Colonic mucosa (tissue), 4 donors: ENCODE measurements at regions not wholly inside any gene's neighbourhood (a gene's known extent, or its start where the extent isn't known, plus 50 kb on each side); places are given as distances from the start of the nearest gene placed in this dataset.

Experiments
- DNase-seq: peaks from one replicate; pipeline ENCODE4 v3.0.0-alpha.2; 2020
- H3K27ac ChIP-seq: fragments of 200-600 bp; one replicate; pipeline ENCODE4 v1.8.0; 2021
- H3K27me3 ChIP-seq: fragments of 200-600 bp; one replicate; pipeline ENCODE4 v1.8.0; 2021
- H3K36me3 ChIP-seq: fragments of 200-600 bp; one replicate; pipeline ENCODE4 v1.8.0; 2021
- H3K4me1 ChIP-seq: fragments of 200-600 bp; one replicate; pipeline ENCODE4 v1.8.0; 2021; ENCODE audit warnings: mild to moderate bottlenecking
- H3K4me3 ChIP-seq: fragments of 200-600 bp; one replicate; pipeline ENCODE4 v1.8.0; 2021
- H3K9ac ChIP-seq, 2 donors: one replicate each; pipeline ENCODE4 v1.7.0; 2013; ENCODE audit warnings: control low read depth in 2 of 2, low read depth in 2 of 2, low read length in 2 of 2
- H3K9me3 ChIP-seq: fragments of 200-600 bp; one replicate; pipeline ENCODE4 v1.8.0; 2021
- intact Hi-C: fragments of 100-400 bp; cut with DNase I; formaldehyde crosslinking; loops from one replicate; pipeline ENCODE4 v1.14.1; 2022
- TF ChIP-seq, protein P1 (sequence below): fragments of 200-600 bp; IDR thresholded peaks from one replicate; pipeline ENCODE4 v1.8.0; 2022; ENCODE audit warnings: antibody characterized with exemption, mild to moderate bottlenecking
- donor health status: healthy.
- donor health status: DM: no; HTN: no; CAD: no.
- donor health status: DM: no; HTN: no; CAD: no.

DNA sequence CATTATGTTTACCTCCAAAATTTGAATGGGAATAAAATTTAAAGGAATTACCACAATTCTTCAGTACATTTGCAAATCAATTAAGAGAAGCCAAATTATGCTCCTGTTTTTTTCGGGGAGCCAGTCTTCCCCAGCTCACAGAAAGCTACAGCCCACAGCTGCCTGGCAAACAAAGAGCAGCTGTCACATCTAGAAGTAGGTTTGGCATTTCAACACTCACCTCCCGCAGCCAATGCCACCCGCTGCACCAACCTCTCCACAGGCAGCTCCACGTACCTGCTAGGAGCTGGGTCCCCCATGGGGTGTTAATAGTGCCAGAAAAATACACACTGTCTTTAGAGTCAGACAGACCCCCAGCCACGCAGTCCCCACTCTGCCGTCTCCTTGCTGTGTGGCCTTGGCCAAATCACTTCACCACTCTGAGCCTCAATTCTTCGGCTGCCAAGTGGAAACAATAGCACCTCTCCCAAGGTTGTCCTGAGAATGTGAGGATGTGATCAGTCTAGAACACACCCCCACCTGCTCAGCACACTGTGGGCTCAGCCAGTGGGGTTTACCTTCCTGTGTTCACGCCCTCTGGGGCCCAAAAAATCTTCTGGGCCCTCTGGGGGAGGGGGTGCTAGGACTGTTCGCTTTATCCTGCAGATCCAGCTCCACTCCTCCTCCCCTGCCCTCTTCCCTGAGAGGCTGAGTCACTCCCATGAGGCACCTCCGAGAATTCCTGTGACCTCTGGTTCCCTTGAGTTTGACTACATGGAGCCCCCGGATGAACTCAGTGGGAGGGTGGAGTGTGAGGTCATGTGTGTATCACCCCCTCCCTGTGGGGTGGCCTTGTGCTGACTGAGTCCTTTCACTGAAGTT lies 204.3 kb upstream of the GRIK3 start:
- Histone ChIP-seq H3K36me3 (no peaks in the 10 kb centered on the region), H3K27ac (no peak overlapping the region), H3K9ac (no peak overlapping the region), H3K9me3 (no peaks in the 10 kb centered on the region), H3K4me3 (no peak overlapping the region), H3K27me3 (no peaks in the 10 kb centered on the region), H3K4me1 (no peaks in the 10 kb centered on the region)
- intact Hi-C loops: no loop called here
- no peak for DNase-seq
- TF ChIP-seq, protein P1, sequence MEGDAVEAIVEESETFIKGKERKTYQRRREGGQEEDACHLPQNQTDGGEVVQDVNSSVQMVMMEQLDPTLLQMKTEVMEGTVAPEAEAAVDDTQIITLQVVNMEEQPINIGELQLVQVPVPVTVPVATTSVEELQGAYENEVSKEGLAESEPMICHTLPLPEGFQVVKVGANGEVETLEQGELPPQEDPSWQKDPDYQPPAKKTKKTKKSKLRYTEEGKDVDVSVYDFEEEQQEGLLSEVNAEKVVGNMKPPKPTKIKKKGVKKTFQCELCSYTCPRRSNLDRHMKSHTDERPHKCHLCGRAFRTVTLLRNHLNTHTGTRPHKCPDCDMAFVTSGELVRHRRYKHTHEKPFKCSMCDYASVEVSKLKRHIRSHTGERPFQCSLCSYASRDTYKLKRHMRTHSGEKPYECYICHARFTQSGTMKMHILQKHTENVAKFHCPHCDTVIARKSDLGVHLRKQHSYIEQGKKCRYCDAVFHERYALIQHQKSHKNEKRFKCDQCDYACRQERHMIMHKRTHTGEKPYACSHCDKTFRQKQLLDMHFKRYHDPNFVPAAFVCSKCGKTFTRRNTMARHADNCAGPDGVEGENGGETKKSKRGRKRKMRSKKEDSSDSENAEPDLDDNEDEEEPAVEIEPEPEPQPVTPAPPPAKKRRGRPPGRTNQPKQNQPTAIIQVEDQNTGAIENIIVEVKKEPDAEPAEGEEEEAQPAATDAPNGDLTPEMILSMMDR: no peak

DNA sequence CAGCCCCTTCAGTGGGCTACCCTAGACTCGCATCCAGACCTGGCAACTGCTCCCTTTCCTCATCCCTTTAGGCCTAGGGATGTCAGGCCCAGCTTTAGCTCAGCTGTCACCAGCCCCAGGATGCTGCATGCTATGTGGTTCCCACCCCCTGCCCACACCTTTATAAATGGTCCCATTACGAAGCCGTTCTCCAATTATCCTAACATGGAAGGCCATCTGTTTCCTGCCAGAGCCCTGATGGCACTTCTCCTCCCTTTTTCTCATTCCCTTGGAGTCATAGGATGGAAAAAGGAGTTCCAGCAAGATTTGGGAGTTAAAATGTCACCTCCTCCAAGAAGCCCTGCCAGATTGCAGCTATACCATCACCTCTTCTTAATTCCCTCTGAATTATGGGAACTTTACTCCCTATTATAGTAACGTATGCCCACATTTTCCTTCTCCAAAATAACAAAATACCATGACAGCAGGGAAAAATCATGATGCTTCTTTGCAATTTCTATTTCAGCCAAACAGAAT lies 205.0 kb upstream of the GRIK3 start:
- H3K4me3 ChIP-seq: no peak overlapping the region
- no peaks in the 10 kb centered on the region for H3K4me1 ChIP-seq
- no peaks in the 10 kb centered on the region for H3K9me3 ChIP-seq
- no peak for DNase-seq
- H3K27ac ChIP-seq: no peak overlapping the region
- H3K27me3 ChIP-seq: no peaks in the 10 kb centered on the region
- intact Hi-C loops: no loop called here
- H3K9ac ChIP-seq: no peak overlapping the region
- H3K36me3 ChIP-seq: no peaks in the 10 kb centered on the region
- TF ChIP-seq, protein P1: no peak

DNA sequence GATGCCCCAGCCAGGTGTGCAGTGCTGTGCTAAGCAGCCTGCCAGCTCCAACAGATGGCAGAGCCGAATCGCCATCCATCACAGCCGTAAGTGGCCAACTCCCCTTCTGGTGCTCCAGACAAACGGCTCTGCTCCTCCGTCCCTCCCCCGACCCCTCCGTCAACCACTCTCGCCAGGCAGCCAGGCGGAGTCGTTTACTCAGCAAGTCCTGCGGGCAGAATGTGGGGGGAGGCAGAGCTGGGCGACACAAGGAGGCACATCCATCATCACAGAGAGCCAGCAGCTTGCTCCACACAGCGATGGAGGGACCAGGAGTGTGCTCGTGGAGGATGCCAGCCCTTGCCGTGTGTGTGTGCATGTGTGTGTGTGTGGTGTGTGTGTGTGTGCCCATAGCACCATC lies 206.6 kb upstream of the GRIK3 start:
- Histone ChIP-seq H3K9me3 (no peaks in the 10 kb centered on the region), H3K4me1 (no peaks in the 10 kb centered on the region), H3K4me3 (no peak overlapping the region), H3K27ac (no peak overlapping the region), H3K36me3 (no peaks in the 10 kb centered on the region), H3K9ac (no peak overlapping the region), H3K27me3 (no peaks in the 10 kb centered on the region)
- DNase-seq: no peak
- intact Hi-C loops: no loop called here
- TF ChIP-seq, protein P1: no peak

DNA sequence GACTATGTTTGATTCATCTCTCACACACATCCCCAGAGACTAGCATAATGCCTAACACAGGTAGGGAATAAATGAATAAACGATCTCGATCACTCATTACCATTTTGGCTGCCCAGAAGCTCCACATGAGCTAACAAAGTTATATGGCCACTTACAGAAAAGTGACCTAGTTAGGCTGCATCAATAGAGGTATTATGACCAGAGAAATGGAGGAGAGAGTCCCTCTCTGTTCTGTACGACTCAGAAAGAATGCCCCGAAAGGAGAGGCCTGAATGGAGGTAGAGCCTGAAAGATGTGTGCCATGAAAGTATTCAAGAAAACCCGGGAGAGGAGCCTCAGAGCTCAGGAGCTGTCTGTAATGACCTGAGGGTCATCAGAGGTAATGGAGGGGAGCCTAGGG lies 208.2 kb upstream of the GRIK3 start:
- no peak for DNase-seq
- Histone ChIP-seq H3K27ac (no peak overlapping the region), H3K36me3 (no peaks in the 10 kb centered on the region), H3K9me3 (no peaks in the 10 kb centered on the region), H3K9ac (no peak overlapping the region), H3K4me1 (no peaks in the 10 kb centered on the region), H3K27me3 (no peaks in the 10 kb centered on the region), H3K4me3 (no peak overlapping the region)
- TF ChIP-seq, protein P1: no peak
- intact Hi-C loops: no loop called here

DNA sequence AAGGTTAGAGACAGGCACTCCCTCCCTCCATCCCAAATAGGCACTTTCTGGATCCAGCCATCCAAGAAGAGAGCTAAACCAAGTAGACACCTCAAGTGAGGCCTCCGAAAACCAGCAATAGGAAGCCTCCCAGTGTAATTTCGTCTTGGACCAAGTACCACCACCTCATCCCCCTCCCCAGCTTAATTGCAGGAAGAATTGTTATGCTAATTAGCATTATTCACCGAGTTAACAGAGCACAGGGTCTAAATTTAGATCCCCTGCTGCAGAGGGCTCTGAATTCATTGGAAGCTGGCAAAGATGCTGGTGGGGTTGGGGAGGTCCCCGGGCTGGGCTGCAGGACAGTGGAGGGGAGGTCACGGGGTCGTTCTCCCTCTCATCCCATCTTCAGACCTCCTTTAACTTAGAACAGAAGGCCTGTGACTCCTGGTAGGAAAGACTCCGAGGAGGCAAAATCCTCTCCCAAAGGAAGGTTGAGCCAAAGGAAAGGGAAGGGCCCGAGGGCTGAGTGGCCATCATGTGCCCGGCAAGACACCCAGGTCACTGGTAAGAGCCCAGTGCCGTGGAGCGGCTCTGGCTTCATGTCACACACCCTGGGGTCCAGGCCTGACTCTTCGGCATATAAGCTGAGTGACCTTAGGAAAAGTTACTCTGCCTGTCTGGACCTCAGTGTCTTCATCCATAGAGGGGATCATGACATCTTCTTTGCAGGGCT lies 209.2 kb upstream of the GRIK3 start:
- TF ChIP-seq, protein P1: no peak
- H3K4me3 ChIP-seq: no peak overlapping the region
- intact Hi-C loops: no loop called here
- no peaks in the 10 kb centered on the region for H3K36me3 ChIP-seq
- no peak overlapping the region for H3K27ac ChIP-seq
- DNase-seq: no peak
- no peak overlapping the region for H3K9ac ChIP-seq
- no peaks in the 10 kb centered on the region for H3K9me3 ChIP-seq
- no peaks in the 10 kb centered on the region for H3K27me3 ChIP-seq
- H3K4me1 ChIP-seq: no peaks in the 10 kb centered on the region
